Suprapubic skin (tissue), 4 donors: ENCODE measurements at regions not wholly inside any gene's neighbourhood (a gene's known extent, or its start where the extent isn't known, plus 50 kb on each side); places are given as distances from the start of the nearest gene placed in this dataset.

Experiments
- DNase-seq, 2 donors: peaks; one replicate each; pipeline ENCODE4 v3.0.0-alpha.2; 2019; ENCODE audit warnings: low spot score in 2 of 2
- H3K27ac ChIP-seq: fragments of 200-600 bp; sonication (generic); one replicate; pipeline ENCODE4 v1.5.1; 2019
- H3K27me3 ChIP-seq: fragments of 200-600 bp; sonication (generic); one replicate; pipeline ENCODE4 v1.5.1; 2019
- H3K36me3 ChIP-seq: fragments of 200-600 bp; sonication (generic); one replicate; pipeline ENCODE4 v1.5.1; 2019
- H3K4me1 ChIP-seq: fragments of 200-600 bp; sonication (generic); one replicate; pipeline ENCODE4 v1.5.1; 2019
- H3K4me3 ChIP-seq: fragments of 200-600 bp; sonication (generic); one replicate; pipeline ENCODE4 v1.5.1; 2019; ENCODE audit warnings: mild to moderate bottlenecking
- H3K9me3 ChIP-seq: fragments of 200-600 bp; sonication (generic); one replicate; pipeline ENCODE4 v1.5.1; 2019
- CTCF ChIP-seq, 2 donors: fragments of 200-600 bp in 1 of 2; fragments of 450-650 bp in 1 of 2; sonication (generic) in 1 of 2; IDR thresholded peaks; one replicate each; pipeline ENCODE4 v1.5.1; 2016 to 2019; ENCODE audit warnings: antibody characterized with exemption in 2 of 2, mild to moderate bottlenecking in 1 of 2, moderate library complexity in 1 of 2
- EP300 ChIP-seq: sonication (generic); formaldehyde crosslinking; IDR thresholded peaks from one replicate; pipeline ENCODE4 v1.6.1; 2017; ENCODE audit warnings: antibody characterized with exemption
- POLR2A ChIP-seq, 2 donors: fragments of 450-650 bp; IDR thresholded peaks; one replicate each; pipeline ENCODE4 v1.6.1; 2017; ENCODE audit warnings: antibody characterized with exemption in 2 of 2, mild to moderate bottlenecking in 2 of 2, moderate library complexity in 2 of 2
- POLR2AphosphoS5 ChIP-seq, 3 donors: sonication (generic); formaldehyde crosslinking; IDR thresholded peaks; one replicate each; pipeline ENCODE4 v1.6.1; 2017; ENCODE audit warnings: antibody characterized with exemption in 3 of 3
- whole genome bisulfite sequencing: methylation state at CpG from one replicate; pipeline ENCODE4 v1.1.5; 2018; 5-methylcytosine and 5-hydroxymethylcytosine counted together

- no peaks in the 10 kb centered on the region for H3K4me1 ChIP-seq
- no peak overlapping the region for H3K4me3 ChIP-seq
- TF ChIP-seq POLR2A (IDR thresholded peaks at IDR 0.05), result no peak
- DNase-seq, result no peak
- H3K36me3 ChIP-seq, result no peaks in the 10 kb centered on the region
- WGBS, result 51% methylated on average over 20 of the region's 20 CpGs
- H3K9me3 ChIP-seq, result no peaks in the 10 kb centered on the region
- H3K27me3 ChIP-seq, result peaks cover under 1% of the 10 kb centered on the region
- H3K27ac ChIP-seq, result no peak overlapping the region
These were observed 243.6 kb upstream of the SORL1-AS1 start for GRCh38 chr11:121696177-121696871.

GRCh38 chr11:121692236-121692635, 239.5 kb upstream of the SORL1-AS1 start:
- 85% methylated on average over 1 of the region's 1 CpG for WGBS
- Histone ChIP-seq H3K4me1 (no peaks in the 10 kb centered on the region), H3K4me3 (no peak overlapping the region), H3K27me3 (no peaks in the 10 kb centered on the region), H3K27ac (no peak overlapping the region), H3K9me3 (no peaks in the 10 kb centered on the region), H3K36me3 (no peaks in the 10 kb centered on the region)
- no peak for DNase-seq
- no peak for TF ChIP-seq POLR2A (IDR thresholded peaks at IDR 0.05)

GRCh38 chr11:121688860-121689614, 236.3 kb upstream of the SORL1-AS1 start:
- WGBS, result 82% methylated on average over 8 of the region's 8 CpGs

GRCh38 chr11:121688055-121688491, 235.3 kb upstream of the SORL1-AS1 start:
- no peak for TF ChIP-seq POLR2AphosphoS5 (IDR thresholded peaks at IDR 0.05)
- TF ChIP-seq EP300, result no peak
- no peak for TF ChIP-seq CTCF (IDR thresholded peaks at IDR 0.05)
- no peak for TF ChIP-seq POLR2A (IDR thresholded peaks at IDR 0.05)
- Histone ChIP-seq H3K36me3 (no peaks in the 10 kb centered on the region), H3K9me3 (no peaks in the 10 kb centered on the region), H3K27me3 (no peaks in the 10 kb centered on the region), H3K27ac (no peak overlapping the region), H3K4me1 (no peaks in the 10 kb centered on the region), H3K4me3 (no peak overlapping the region)
- DNase-seq, result no peak
- 62% methylated on average over 4 of the region's 5 CpGs for WGBS

More at GRCh38 chr11:121688860-121689614, 236.3 kb upstream of the SORL1-AS1 start:
- H3K27ac ChIP-seq, result no peak overlapping the region
- no peaks in the 10 kb centered on the region for H3K4me1 ChIP-seq
- no peak overlapping the region for H3K4me3 ChIP-seq
- H3K27me3 ChIP-seq, result no peaks in the 10 kb centered on the region
- TF ChIP-seq POLR2A (IDR thresholded peaks at IDR 0.05), result no peak
- TF ChIP-seq EP300, result no peak
- no peak for TF ChIP-seq POLR2AphosphoS5 (IDR thresholded peaks at IDR 0.05)
- no peak for TF ChIP-seq CTCF (IDR thresholded peaks at IDR 0.05)
- no peak for DNase-seq
- no peaks in the 10 kb centered on the region for H3K36me3 ChIP-seq
- no peaks in the 10 kb centered on the region for H3K9me3 ChIP-seq

GRCh38 chr11:121683791-121684190, 231.0 kb upstream of the SORL1-AS1 start:
- TF ChIP-seq CTCF (IDR thresholded peaks at IDR 0.05) (no peak), EP300 (no peak), POLR2A (IDR thresholded peaks at IDR 0.05) (no peak), POLR2AphosphoS5 (IDR thresholded peaks at IDR 0.05) (no peak)
- 97% methylated on average over 3 of the region's 3 CpGs for WGBS
- Histone ChIP-seq H3K27ac (no peak overlapping the region), H3K4me1 (no peaks in the 10 kb centered on the region), H3K4me3 (no peak overlapping the region), H3K27me3 (no peaks in the 10 kb centered on the region), H3K36me3 (no peaks in the 10 kb centered on the region), H3K9me3 (no peaks in the 10 kb centered on the region)
- no peak for DNase-seq
